ENCODE measurements at regions not wholly inside any gene's neighbourhood (a gene's known extent, or its start where the extent isn't known, plus 50 kb on each side); places are given as distances from the start of the nearest gene placed in this dataset.
"Not testable (repeated sequence)": the region's sequence is repeated elsewhere in the genome, so short reads cannot be mapped to it uniquely, and the experiment has no call there.

DNA sequence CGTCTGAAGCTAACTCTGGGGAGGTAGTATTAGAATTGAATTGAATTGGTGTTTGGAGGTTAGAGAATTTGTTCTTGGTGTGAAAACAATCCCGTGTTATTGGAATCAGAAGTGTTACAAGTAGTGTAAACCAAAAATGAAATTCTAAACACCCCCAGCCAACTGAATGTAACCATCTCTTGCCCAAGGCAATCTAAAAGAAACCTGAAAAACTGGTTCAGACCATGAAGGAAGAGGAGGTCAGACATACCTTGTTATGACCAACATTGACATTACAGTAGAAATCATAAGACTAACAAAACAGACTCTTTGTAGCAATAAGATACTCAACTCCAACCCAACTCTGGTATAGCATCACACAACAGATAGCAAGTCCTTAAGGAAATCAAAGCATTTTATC lies 159.0 kb downstream of the TUSC1 start:
- no peaks in the 10 kb centered on the region for H3K27me3 Mint-ChIP-seq
- no peak for DNase-seq
- peaks cover 8% of the 10 kb centered on the region for H3K9me3 Mint-ChIP-seq
- no peaks in the 10 kb centered on the region for H3K36me3 Mint-ChIP-seq (ENCODE audit: low read depth)
- no peak overlapping the region for H3K4me3 Mint-ChIP-seq
- no peak overlapping the region for H3K27ac Mint-ChIP-seq
- H3K4me1 Mint-ChIP-seq (ENCODE audit: low read depth), result no peaks in the 10 kb centered on the region

DNA sequence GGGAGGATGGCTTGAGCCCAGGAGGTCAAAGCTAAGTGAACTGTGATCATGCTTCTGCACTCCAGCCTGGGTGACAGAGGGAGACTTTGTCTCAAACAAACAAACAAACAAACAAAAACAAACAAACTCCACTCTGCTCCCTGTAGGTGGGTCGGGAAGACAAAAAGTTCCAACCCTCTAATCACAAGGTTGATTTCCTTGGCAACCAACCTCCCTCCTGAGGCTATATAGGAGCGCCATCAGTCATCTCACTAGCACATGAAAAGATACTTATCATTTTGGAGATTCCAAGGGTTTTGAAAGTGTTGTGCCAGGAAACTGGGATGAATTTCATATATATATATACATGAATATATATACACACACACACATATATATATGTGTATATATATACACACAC lies 160.5 kb downstream of the TUSC1 start:
- no peaks in the 10 kb centered on the region for H3K36me3 Mint-ChIP-seq (ENCODE audit: low read depth)
- DNase-seq, result no peak

DNA sequence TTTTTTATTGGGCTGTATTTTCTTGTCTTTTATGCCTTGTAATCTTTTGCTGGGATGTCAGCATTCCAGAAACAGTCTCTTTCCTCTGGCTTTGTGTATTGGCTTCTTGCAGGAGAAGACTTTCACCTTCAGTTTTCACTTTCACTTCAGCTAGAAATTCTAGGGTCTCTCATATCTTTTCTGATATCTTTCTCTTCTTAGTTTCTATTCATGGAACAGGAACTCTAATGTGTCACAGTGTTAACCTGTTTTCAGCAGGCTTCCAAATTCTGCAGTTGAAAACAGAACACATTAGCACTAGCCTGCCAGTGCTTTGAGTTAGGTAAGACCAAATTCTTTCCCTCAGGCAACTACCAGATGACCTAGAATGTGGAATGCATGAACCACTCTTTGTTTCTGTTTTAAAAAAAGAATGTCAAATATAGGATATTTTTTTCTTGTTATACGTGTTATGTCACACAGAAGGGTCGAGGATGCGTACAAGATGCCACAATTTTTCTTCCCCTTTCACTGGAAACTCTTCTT lies 164.7 kb downstream of the TUSC1 start:
- H3K27ac Mint-ChIP-seq, result no peak overlapping the region
- H3K4me1 Mint-ChIP-seq (ENCODE audit: low read depth), result no peaks in the 10 kb centered on the region
- DNase-seq, result no peak
- no peaks in the 10 kb centered on the region for H3K36me3 Mint-ChIP-seq (ENCODE audit: low read depth)
- H3K4me3 Mint-ChIP-seq, result no peak overlapping the region
- H3K9me3 Mint-ChIP-seq, result peaks cover 10% of the 10 kb centered on the region
- H3K27me3 Mint-ChIP-seq, result no peaks in the 10 kb centered on the region

More for the DNA sequence above, 160.5 kb downstream of the TUSC1 start:
- no peaks in the 10 kb centered on the region for H3K4me1 Mint-ChIP-seq (ENCODE audit: low read depth)
- no peak overlapping the region for H3K4me3 Mint-ChIP-seq
- H3K9me3 Mint-ChIP-seq, result peaks cover 8% of the 10 kb centered on the region
- H3K27ac Mint-ChIP-seq, result no peak overlapping the region
- no peaks in the 10 kb centered on the region for H3K27me3 Mint-ChIP-seq

DNA sequence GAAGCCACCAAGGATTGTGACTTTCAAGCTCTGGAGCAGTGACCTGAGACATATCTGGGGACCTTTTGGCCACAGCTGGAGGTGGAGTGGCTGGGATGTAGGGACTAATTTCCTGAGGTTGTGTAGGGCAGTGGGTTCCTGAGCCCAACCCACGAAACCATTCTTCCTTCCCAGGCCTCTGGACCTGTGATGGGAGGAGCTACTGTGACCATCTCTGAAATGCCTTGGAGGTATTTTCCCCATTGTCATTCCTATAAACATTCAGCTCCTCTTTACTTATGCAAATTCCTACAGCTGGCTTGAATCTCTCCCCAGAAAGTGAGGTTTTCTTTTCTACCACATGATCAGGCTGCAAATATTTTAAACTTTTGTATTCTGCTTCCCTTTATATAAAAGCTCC lies 172.6 kb downstream of the TUSC1 start:
- DNase-seq, result no peak
- Mint-ChIP-seq H3K36me3 (ENCODE audit: low read depth) (no peaks in the 10 kb centered on the region), H3K4me3 (no peak overlapping the region), H3K27ac (no peak overlapping the region), H3K9me3 (peaks cover 34% of the 10 kb centered on the region), H3K27me3 (no peaks in the 10 kb centered on the region), H3K4me1 (ENCODE audit: low read depth) (no peaks in the 10 kb centered on the region)

DNA sequence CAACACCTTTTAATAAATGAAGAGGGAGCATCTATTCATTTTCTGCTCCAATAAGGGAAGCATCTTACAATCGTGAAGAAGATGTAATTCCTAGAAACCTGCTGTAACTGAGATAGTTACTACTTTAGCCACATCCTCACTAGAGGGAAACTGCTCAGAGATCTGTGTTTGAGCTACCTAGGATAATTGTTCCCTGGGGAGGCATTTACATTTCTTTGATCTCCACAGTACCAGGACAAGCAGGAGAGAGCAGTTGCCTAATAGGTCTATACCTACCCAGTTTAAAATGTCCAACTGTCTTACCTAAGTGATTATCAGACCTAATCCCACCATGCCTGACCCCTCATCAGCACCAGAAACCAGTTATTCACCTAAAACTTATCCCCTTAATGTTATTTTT lies 196.9 kb downstream of the TUSC1 start:
- H3K9me3 Mint-ChIP-seq, result peaks cover 19% of the 10 kb centered on the region
- no peak overlapping the region for H3K4me3 Mint-ChIP-seq
- H3K27ac Mint-ChIP-seq, result no peak overlapping the region
- H3K36me3 Mint-ChIP-seq (ENCODE audit: low read depth), result no peaks in the 10 kb centered on the region
- H3K27me3 Mint-ChIP-seq, result no peaks in the 10 kb centered on the region
- no peaks in the 10 kb centered on the region for H3K4me1 Mint-ChIP-seq (ENCODE audit: low read depth)
- no peak for DNase-seq

DNA sequence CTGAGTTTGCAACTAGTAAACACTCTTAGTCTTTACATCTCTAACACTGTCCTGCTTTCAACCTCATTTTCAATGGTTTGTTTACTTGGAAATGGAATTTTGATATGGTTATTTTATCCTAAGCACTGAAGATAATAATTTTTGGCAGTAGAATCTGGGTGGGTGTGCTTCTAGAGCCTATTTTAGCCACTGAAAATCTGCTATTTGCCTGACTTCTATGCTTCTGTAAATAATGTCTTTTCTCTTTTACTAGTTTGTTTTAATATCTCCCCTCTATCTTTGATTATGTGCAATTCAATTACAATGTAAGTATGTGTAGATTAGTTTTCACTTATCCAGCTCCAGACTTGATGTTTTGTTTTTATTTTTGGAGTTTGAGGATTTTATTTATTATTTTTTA lies 197.5 kb downstream of the TUSC1 start:
- no peaks in the 10 kb centered on the region for H3K36me3 Mint-ChIP-seq (ENCODE audit: low read depth)

DNA sequence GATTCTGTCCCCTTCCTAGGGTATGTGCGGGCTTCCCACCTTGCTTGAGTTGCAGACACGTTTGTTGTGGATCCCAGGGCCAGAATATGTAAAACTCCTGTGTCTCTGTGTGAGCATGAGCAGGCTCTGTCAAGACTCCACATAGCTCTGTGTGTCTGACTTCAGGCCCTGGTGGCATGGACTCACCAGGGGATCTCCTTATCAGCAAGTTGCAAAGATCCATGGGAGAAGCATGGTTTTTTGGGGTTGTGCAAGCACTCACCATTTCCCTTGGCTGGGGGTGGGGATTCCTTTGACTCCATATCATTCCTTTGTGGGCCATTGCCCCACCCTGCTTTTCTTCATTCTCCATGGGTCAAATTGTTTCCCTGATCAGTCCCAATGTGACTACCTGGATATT lies 205.6 kb downstream of the TUSC1 start:
- no peak overlapping the region for H3K4me3 Mint-ChIP-seq
- H3K4me1 Mint-ChIP-seq (ENCODE audit: low read depth), result no peaks in the 10 kb centered on the region
- H3K27ac Mint-ChIP-seq, result no peak overlapping the region
- H3K27me3 Mint-ChIP-seq, result no peaks in the 10 kb centered on the region
- DNase-seq, result no peak
- H3K36me3 Mint-ChIP-seq (ENCODE audit: low read depth), result no peaks in the 10 kb centered on the region
- peaks cover 34% of the 10 kb centered on the region for H3K9me3 Mint-ChIP-seq

More for the DNA sequence above, 197.5 kb downstream of the TUSC1 start:
- no peak overlapping the region for H3K4me3 Mint-ChIP-seq
- peaks cover 16% of the 10 kb centered on the region for H3K9me3 Mint-ChIP-seq
- DNase-seq, result no peak
- H3K27me3 Mint-ChIP-seq, result no peaks in the 10 kb centered on the region
- H3K4me1 Mint-ChIP-seq (ENCODE audit: low read depth), result no peaks in the 10 kb centered on the region
- H3K27ac Mint-ChIP-seq, result no peak overlapping the region

DNA sequence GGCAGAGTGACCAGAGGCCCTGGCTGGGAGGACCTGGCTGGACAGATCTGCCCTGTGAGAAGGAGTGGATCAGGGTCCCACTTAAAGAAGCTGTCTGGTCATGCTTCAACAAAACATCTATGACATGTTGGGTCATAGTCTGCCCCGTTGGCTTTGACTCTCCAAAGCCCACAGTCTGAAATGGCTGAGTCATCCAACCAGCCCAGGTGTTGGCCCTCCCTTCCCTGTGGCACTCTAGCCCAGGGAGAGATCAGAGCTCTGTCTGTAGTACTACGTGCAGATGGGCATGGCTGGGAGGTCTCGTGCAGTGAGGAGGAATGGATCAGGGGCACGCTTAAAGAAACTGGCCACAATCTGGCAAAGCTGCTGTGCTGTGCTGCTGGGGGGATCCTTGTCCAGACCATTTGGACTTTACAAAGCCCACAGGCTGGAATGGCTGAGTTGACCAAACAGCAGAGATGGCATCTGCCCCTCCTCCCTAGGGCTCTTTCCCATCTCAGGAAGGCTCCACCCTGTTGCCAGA lies 206.1 kb downstream of the TUSC1 start:
- H3K36me3 Mint-ChIP-seq (ENCODE audit: low read depth), result no peaks in the 10 kb centered on the region
- no peaks in the 10 kb centered on the region for H3K4me1 Mint-ChIP-seq (ENCODE audit: low read depth)
- DNase-seq, result no peak
- peaks cover 31% of the 10 kb centered on the region for H3K9me3 Mint-ChIP-seq
- H3K4me3 Mint-ChIP-seq, result no peak overlapping the region
- H3K27me3 Mint-ChIP-seq, result no peaks in the 10 kb centered on the region
- H3K27ac Mint-ChIP-seq, result no peak overlapping the region

DNA sequence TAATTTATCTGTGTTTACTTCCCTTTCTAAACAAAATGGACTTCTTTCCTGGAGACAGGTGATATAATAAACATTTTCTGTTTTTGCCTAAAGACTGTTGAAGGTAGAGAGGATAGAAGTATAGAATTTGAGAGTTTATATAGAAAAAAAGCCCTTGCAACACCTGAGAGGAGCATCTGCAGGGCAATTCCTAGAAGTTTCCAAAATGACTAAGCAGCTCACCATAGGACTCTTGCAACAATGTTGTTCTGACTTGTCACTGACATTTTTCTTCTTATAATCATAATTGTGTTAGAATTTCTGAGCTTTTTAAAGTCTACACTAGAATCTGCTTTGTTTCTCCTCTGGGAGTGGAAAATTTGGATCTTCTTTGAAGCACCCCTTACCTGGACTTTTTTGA lies 216.8 kb downstream of the TUSC1 start:
- Mint-ChIP-seq H3K27me3 (no peaks in the 10 kb centered on the region), H3K4me3 (no peak overlapping the region), H3K27ac (no peak overlapping the region), H3K4me1 (ENCODE audit: low read depth) (no peaks in the 10 kb centered on the region), H3K36me3 (ENCODE audit: low read depth) (no peaks in the 10 kb centered on the region), H3K9me3 (peaks cover 32% of the 10 kb centered on the region)
- no peak for DNase-seq

DNA sequence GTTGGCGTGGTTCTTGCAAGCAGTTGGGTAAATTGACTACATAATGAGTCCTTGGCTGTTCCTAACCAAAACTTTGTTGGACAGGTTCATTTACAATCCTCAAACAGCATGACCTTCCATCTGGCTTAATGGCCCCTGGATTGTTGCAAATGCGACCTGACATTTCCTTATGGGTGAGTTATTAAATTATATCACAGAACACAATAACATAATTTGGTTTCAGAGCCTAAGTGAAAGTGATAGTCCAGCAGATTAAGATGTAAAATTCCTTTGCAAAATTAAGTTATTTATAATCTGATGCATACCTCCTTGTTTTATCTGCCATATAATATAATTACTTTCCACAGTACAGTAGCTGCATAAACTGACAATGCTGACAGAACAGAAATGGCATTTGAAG lies 224.4 kb downstream of the TUSC1 start:
- no peak for DNase-seq
- H3K27me3 Mint-ChIP-seq, result no peaks in the 10 kb centered on the region
- peaks cover 14% of the 10 kb centered on the region for H3K9me3 Mint-ChIP-seq
- H3K27ac Mint-ChIP-seq, result no peak overlapping the region
- no peak overlapping the region for H3K4me3 Mint-ChIP-seq
- no peaks in the 10 kb centered on the region for H3K4me1 Mint-ChIP-seq (ENCODE audit: low read depth)
- no peaks in the 10 kb centered on the region for H3K36me3 Mint-ChIP-seq (ENCODE audit: low read depth)

DNA sequence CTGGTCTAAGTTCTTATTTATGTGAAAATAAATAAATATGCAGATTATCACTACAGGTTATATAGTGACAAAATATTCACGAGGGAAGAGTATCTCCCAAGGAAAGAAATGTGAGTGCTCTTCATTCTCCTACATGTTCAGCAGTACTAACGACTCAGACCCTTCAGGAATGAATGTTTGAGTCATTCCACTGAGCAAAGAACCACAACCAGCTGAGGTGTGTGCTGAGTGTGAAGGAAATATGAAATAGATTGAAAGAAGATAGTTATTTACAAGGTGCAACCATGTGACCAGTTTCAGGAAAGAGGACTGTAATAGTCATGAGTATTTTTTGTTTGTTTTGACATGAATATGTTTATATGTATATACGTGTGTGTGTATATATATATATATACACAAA lies 228.7 kb downstream of the TUSC1 start:
- peaks cover 5% of the 10 kb centered on the region for H3K9me3 Mint-ChIP-seq
- no peaks in the 10 kb centered on the region for H3K27me3 Mint-ChIP-seq
- H3K4me3 Mint-ChIP-seq, result no peak overlapping the region
- H3K27ac Mint-ChIP-seq, result no peak overlapping the region
- H3K4me1 Mint-ChIP-seq (ENCODE audit: low read depth), result no peaks in the 10 kb centered on the region
- DNase-seq, result no peak
- no peaks in the 10 kb centered on the region for H3K36me3 Mint-ChIP-seq (ENCODE audit: low read depth)

DNA sequence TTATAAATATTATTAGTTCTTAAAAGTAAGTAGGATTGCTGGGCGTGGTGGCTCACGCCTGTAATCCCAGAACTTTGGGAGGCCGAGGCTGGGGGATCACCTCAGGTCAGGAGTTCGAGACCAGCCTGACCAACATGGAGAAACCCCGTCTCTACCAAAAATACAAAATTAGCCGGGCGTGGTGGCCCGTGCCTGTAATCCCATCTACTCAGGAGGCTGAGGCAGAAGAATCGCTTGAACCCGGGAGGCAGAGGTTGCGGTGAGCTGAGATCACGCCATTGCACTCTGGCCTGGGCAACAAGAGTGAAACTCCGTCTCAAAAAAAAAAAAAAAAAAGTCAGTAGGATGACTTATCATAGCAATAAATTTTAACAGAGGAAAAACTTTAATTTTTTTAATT lies 232.5 kb downstream of the TUSC1 start:
- H3K36me3 Mint-ChIP-seq (ENCODE audit: low read depth); H3K27ac Mint-ChIP-seq; H3K4me3 Mint-ChIP-seq; H3K4me1 Mint-ChIP-seq (ENCODE audit: low read depth); H3K9me3 Mint-ChIP-seq; H3K27me3 Mint-ChIP-seq; DNase-seq: not testable (repeated sequence)

DNA sequence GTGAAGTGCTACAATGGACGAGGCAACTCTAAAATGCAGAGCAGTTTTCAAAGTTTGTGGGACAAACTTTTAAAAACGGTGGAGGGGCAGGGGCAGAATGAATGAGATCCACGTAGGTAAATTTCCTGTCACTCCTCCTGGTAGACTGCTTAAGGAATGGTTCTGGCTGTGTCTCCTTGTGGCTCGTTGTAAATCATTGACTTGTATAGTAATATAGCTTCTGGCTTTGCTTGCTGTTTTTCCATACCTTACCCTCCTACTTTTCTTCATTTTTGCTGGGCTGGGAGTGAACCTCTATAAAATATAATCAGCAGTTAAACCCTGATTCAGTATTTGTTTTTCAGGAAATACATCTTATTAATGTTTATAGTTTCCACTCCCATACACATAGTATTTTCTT lies 235.7 kb downstream of the TUSC1 start:
- Mint-ChIP-seq H3K4me1 (ENCODE audit: low read depth) (no peaks in the 10 kb centered on the region), H3K9me3 (peaks cover 15% of the 10 kb centered on the region), H3K27ac (no peak overlapping the region), H3K27me3 (no peaks in the 10 kb centered on the region), H3K36me3 (ENCODE audit: low read depth) (no peaks in the 10 kb centered on the region), H3K4me3 (no peak overlapping the region)
- DNase-seq, result no peak

DNA sequence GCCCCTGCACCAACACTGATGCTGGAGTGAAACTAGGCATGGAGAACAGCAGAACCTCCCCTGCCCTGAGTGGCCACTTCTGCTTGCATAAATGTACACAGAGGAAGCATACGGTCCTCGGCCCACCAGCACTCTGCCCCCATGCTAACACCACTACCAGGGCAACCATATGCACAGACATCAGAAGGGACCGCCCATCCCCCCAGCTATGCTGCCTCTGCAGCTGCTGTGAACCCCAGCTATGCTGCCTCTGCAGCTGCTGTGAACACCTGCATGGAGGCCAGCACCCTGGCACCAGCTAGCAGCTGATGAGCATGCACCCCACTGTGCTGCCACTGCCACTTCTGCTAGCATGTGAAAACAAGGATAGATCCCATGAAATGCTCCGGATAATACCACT lies 250.3 kb downstream of the TUSC1 start:
- Mint-ChIP-seq H3K4me1 (ENCODE audit: low read depth) (no peaks in the 10 kb centered on the region), H3K36me3 (ENCODE audit: low read depth) (no peaks in the 10 kb centered on the region), H3K4me3 (no peak overlapping the region), H3K27me3 (no peaks in the 10 kb centered on the region), H3K9me3 (peaks cover 52% of the 10 kb centered on the region), H3K27ac (no peak overlapping the region)
- DNase-seq, result no peak

DNA sequence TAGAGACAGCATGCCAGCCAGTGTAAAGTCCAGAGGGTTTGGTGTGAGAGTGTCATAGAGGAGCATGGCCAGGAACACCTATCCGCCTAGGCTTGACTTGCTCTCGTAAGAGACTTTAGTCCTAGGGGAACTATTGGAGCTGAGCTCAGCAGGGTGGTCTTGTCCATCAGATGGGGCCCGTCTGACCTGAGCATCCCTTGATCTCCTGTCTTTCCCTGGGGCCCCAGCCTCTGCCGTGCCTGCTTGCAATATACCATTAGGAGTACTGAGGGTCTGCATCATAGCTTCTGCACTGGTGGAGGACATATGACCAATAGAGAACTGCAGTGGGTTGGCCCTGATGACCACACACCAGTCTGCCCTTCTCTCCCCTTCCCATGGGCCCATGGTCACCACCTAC lies 251.0 kb downstream of the TUSC1 start:
- Mint-ChIP-seq H3K4me1 (ENCODE audit: low read depth) (no peaks in the 10 kb centered on the region), H3K4me3 (no peak overlapping the region), H3K27ac (no peak overlapping the region), H3K36me3 (ENCODE audit: low read depth) (no peaks in the 10 kb centered on the region), H3K27me3 (no peaks in the 10 kb centered on the region), H3K9me3 (peaks cover 47% of the 10 kb centered on the region)
- DNase-seq, result no peak

DNA sequence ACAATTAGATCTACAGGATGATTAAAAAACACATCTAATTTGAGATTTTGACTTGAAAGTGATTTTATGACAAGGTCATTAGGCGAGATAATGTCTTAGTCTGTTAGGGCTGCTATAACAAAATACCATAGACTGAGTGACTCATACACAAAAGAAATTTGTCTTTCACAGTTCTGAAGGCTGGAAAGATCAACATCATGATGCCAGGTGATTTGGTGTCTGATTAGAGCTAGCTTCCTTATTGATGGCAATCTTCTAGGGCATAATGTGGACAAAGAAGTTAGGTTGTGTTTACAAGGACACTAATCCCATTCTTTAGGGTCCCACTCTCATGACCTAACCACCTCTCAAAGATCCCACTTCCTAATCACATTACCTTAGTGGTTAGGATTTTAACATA lies 256.7 kb downstream of the TUSC1 start:
- Mint-ChIP-seq H3K9me3 (peaks cover 32% of the 10 kb centered on the region), H3K36me3 (ENCODE audit: low read depth) (no peaks in the 10 kb centered on the region), H3K27me3 (no peaks in the 10 kb centered on the region), H3K27ac (no peak overlapping the region), H3K4me3 (no peak overlapping the region), H3K4me1 (ENCODE audit: low read depth) (no peaks in the 10 kb centered on the region)
- no peak for DNase-seq

Measured in activated T-cell treated with anti-CD3 and anti-CD28 coated beads, Interleukin-2, amount 50 U/mL, for 24 hours (primary cell).